ENCODE measurements at regions not wholly inside any gene's neighbourhood (a gene's known extent, or its start where the extent isn't known, plus 50 kb on each side); places are given as distances from the start of the nearest gene placed in this dataset.

- no peaks in the 10 kb centered on the region for H3F3A ChIP-seq (ENCODE audit: low read depth)
- no peaks in the 10 kb centered on the region for H3K79me2 ChIP-seq (ENCODE audit: insufficient read depth, low read length)
- no peak overlapping the region for H2AFZ ChIP-seq (ENCODE audit: low read length)
- H3K9me3 ChIP-seq (ENCODE audit: insufficient read depth, low read depth, low read length): no peaks in the 10 kb centered on the region
- H3K9me2 ChIP-seq (replicated peaks; ENCODE audit: low read depth, low read length): no peaks in the 10 kb centered on the region
- TF ChIP-seq EZH2phosphoT487 (IDR thresholded peaks at IDR 0.05; ENCODE audit: borderline replicate concordance) (no peak), CTCF (conservative IDR thresholded peaks at IDR 0.05; ENCODE audit: low read length) (no peak)
- H3K4me1 ChIP-seq (ENCODE audit: insufficient read depth, low read length, poor library complexity, severe bottlenecking): peaks cover 6% of the 10 kb centered on the region
- no peak overlapping the region for H3K4me3 ChIP-seq (ENCODE audit: low read length, poor library complexity, severe bottlenecking)
- no peak overlapping the region for H3K4me2 ChIP-seq (ENCODE audit: low read depth, low read length, poor library complexity, severe bottlenecking)
- H3K27me3 ChIP-seq (ENCODE audit: insufficient read depth, low read length, poor library complexity, severe bottlenecking): no peaks in the 10 kb centered on the region
- no peaks in the 10 kb centered on the region for H3K36me3 ChIP-seq (ENCODE audit: insufficient read depth, low read length)
- H4K20me1 ChIP-seq (ENCODE audit: insufficient read depth, low read length, poor library complexity, severe bottlenecking): no peaks in the 10 kb centered on the region
- H3K9ac ChIP-seq (ENCODE audit: low read depth, low read length, poor library complexity, severe bottlenecking): no peak overlapping the region
Observed at GRCh38 chr3:16768014-16768413, 116.7 kb upstream of the PLCL2 start.

DNA sequence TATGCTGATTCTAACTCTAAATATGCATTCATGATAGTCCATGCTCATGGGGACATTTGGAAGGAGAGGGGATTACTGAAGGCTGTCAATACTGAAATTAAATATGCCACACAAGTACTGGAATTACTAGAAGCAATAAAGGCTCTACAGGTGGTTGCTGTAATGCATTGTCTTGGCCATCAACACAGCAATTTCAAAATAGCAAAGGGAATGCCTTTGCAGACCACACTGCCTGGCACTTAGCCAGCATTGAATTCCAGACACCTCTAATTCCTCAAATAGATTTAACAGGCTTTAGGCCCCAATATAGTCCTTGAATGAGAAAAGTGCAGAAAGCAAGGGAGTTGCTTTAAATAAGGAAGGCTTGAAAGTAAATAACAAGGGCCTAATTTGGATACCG, 115.8 kb upstream of the PLCL2 start:
- Histone ChIP-seq H3K9ac (ENCODE audit: low read depth, low read length, poor library complexity, severe bottlenecking) (no peak overlapping the region), H3K79me2 (ENCODE audit: insufficient read depth, low read length) (no peaks in the 10 kb centered on the region), H3K4me2 (ENCODE audit: low read depth, low read length, poor library complexity, severe bottlenecking) (no peak overlapping the region), H3K9me2 (replicated peaks; ENCODE audit: low read depth, low read length) (no peaks in the 10 kb centered on the region), H3K4me1 (ENCODE audit: insufficient read depth, low read length, poor library complexity, severe bottlenecking) (peaks cover 8% of the 10 kb centered on the region), H2AFZ (ENCODE audit: low read length) (no peak overlapping the region), H4K20me1 (ENCODE audit: insufficient read depth, low read length, poor library complexity, severe bottlenecking) (no peaks in the 10 kb centered on the region), H3K4me3 (ENCODE audit: low read length, poor library complexity, severe bottlenecking) (no peak overlapping the region), H3K36me3 (ENCODE audit: insufficient read depth, low read length) (no peaks in the 10 kb centered on the region), H3F3A (ENCODE audit: low read depth) (no peaks in the 10 kb centered on the region), H3K27me3 (ENCODE audit: insufficient read depth, low read length, poor library complexity, severe bottlenecking) (no peaks in the 10 kb centered on the region), H3K9me3 (ENCODE audit: insufficient read depth, low read depth, low read length) (no peaks in the 10 kb centered on the region)
- TF ChIP-seq CTCF (conservative IDR thresholded peaks at IDR 0.05; ENCODE audit: low read length): no peak
- no peak for TF ChIP-seq EZH2phosphoT487 (IDR thresholded peaks at IDR 0.05; ENCODE audit: borderline replicate concordance)

- TF ChIP-seq EZH2phosphoT487 (IDR thresholded peaks at IDR 0.05; ENCODE audit: borderline replicate concordance) (no peak), CTCF (conservative IDR thresholded peaks at IDR 0.05; ENCODE audit: low read length) (no peak)
- H3K27me3 ChIP-seq (ENCODE audit: insufficient read depth, low read length, poor library complexity, severe bottlenecking): no peaks in the 10 kb centered on the region
- H3K9me2 ChIP-seq (replicated peaks; ENCODE audit: low read depth, low read length): no peaks in the 10 kb centered on the region
- H4K20me1 ChIP-seq (ENCODE audit: insufficient read depth, low read length, poor library complexity, severe bottlenecking): no peaks in the 10 kb centered on the region
- H3K9me3 ChIP-seq (ENCODE audit: insufficient read depth, low read depth, low read length): no peaks in the 10 kb centered on the region
- H3K9ac ChIP-seq (ENCODE audit: low read depth, low read length, poor library complexity, severe bottlenecking): no peak overlapping the region
- no peak overlapping the region for H3K4me2 ChIP-seq (ENCODE audit: low read depth, low read length, poor library complexity, severe bottlenecking)
- no peaks in the 10 kb centered on the region for H3K36me3 ChIP-seq (ENCODE audit: insufficient read depth, low read length)
- H2AFZ ChIP-seq (ENCODE audit: low read length): no peak overlapping the region
- peaks cover 8% of the 10 kb centered on the region for H3K4me1 ChIP-seq (ENCODE audit: insufficient read depth, low read length, poor library complexity, severe bottlenecking)
- no peaks in the 10 kb centered on the region for H3F3A ChIP-seq (ENCODE audit: low read depth)
- H3K4me3 ChIP-seq (ENCODE audit: low read length, poor library complexity, severe bottlenecking): no peak overlapping the region
- H3K79me2 ChIP-seq (ENCODE audit: insufficient read depth, low read length): no peaks in the 10 kb centered on the region
Observed at GRCh38 chr3:16769525-16769924, 115.2 kb upstream of the PLCL2 start.

Data from Loucy (cell line).